Panc1 (cell line): ENCODE measurements at regions not wholly inside any gene's neighbourhood (a gene's known extent, or its start where the extent isn't known, plus 50 kb on each side); places are given as distances from the start of the nearest gene placed in this dataset.

ENCODE experiments used
- ATAC-seq: fragments of 200-7000 bp; cut with Tn5 transposase; 2 replicates; pipeline ENCODE4 v1.9.1; 2020; ENCODE audit warnings: mild to moderate bottlenecking, moderate library complexity
- BruUV-seq: library from RNA; stranded (reverse); fragments of 400-500 nt; replicated peaks from 2 replicates; lab custom pipeline; 2021; lab: Mats Ljungman, UMichigan
- CTCF ChIA-PET: fragments of 300-600 bp; sonication (Branson Sonifier 250); formaldehyde crosslinking; loops from one replicate; lab custom pipeline; 2022; ENCODE audit warnings: antibody characterized with exemption; lab: Charles Lee
- POLR2A ChIA-PET: fragments of 300-600 bp; sonication (Branson Sonifier 250); formaldehyde crosslinking; loops from one replicate; lab custom pipeline; 2022; ENCODE audit warnings: antibody characterized with exemption; lab: Charles Lee
- DNase-seq: peaks from one replicate; pipeline ENCODE4 v3.0.0-alpha.2; 2010; ENCODE audit warnings: low read depth, low spot score
- H3K27ac ChIP-seq: 2 replicates; pipeline ENCODE4 v1.5.1; 2011; ENCODE audit warnings: mild to moderate bottlenecking, low read length, inconsistent platforms
- H3K27me3 ChIP-seq: fragments of 200-500 bp; sonication (Bioruptor generic); 2 replicates; pipeline ENCODE4 v1.6.0; 2014; ENCODE audit warnings: low read length, inconsistent platforms; ENCODE audit not compliant: control insufficient read depth, insufficient read depth
- H3K36me3 ChIP-seq: fragments of 200-500 bp; sonication (Bioruptor generic); 2 replicates; pipeline ENCODE4 v1.5.1; 2014; ENCODE audit warnings: inconsistent platforms, mild to moderate bottlenecking, low read length, moderate library complexity; ENCODE audit not compliant: control insufficient read depth, insufficient read depth
- H3K4me1 ChIP-seq: 2 replicates; pipeline ENCODE4 v1.5.1; 2011; ENCODE audit warnings: inconsistent platforms, mild to moderate bottlenecking, low read length, moderate library complexity; ENCODE audit not compliant: control insufficient read depth, insufficient read depth
- H3K4me3 ChIP-seq, 2 experiments: 2 replicates each; pipeline ENCODE4 v1.5.1; 2011 to 2012; ENCODE audit warnings: low read depth in 2 of 2, low read length in 2 of 2, mild to moderate bottlenecking in 2 of 2, inconsistent platforms in 1 of 2, moderate library complexity in 1 of 2
- H3K9me3 ChIP-seq: fragments of 200-500 bp; sonication (Bioruptor generic); 2 replicates; pipeline ENCODE4 v1.5.1; 2014; ENCODE audit warnings: low read depth, mild to moderate bottlenecking, inconsistent platforms, low read length, moderate library complexity; ENCODE audit not compliant: control insufficient read depth, insufficient read depth
- CTCF ChIP-seq: fragments of 450-650 bp; IDR thresholded peaks from 2 replicates; pipeline ENCODE4 v1.5.1; 2017; ENCODE audit warnings: mild to moderate bottlenecking
- POLR2AphosphoS5 ChIP-seq: IDR thresholded peaks from 2 replicates; pipeline ENCODE4 v1.6.1; 2012; ENCODE audit warnings: mild to moderate bottlenecking, low read depth, low read length, moderate library complexity
- REST ChIP-seq, 2 experiments: IDR thresholded peaks; 2 replicates each; pipeline ENCODE4 v1.6.1; 2011 to 2012; ENCODE audit warnings: low read depth in 2 of 2, control low read depth in 1 of 2, low read length in 1 of 2, mild to moderate bottlenecking in 1 of 2, moderate library complexity in 1 of 2; ENCODE audit not compliant: insufficient read depth in 1 of 2
- SIN3A ChIP-seq: IDR thresholded peaks from 2 replicates; pipeline ENCODE4 v1.6.1; 2012; ENCODE audit warnings: low read depth, mild to moderate bottlenecking, low read length, moderate library complexity, borderline replicate concordance; ENCODE audit not compliant: insufficient read depth
- TCF7L2 ChIP-seq: IDR thresholded peaks from 2 replicates; pipeline ENCODE4 v1.6.1; 2011; ENCODE audit warnings: mild to moderate bottlenecking, low read depth, low read length, inconsistent platforms
- in situ Hi-C: cut with HindIII; loops from 2 replicates; pipeline ENCODE4 v1.10.0; 2016; ENCODE audit warnings: low sequenced_read_pairs, low pct_unique_long_range_greater_than_20kb
- intact Hi-C: fragments of 100-400 bp; cut with micrococcal nuclease; formaldehyde crosslinking; loops from one replicate; pipeline ENCODE4 v1.10.0; 2022; ENCODE audit not compliant: unreplicated experiment

- Histone ChIP-seq H3K36me3 (no peaks in the 10 kb centered on the region), H3K4me3 (no peak overlapping the region), H3K9me3 (no peaks in the 10 kb centered on the region), H3K27ac (no peak overlapping the region), H3K4me1 (no peaks in the 10 kb centered on the region), H3K27me3 (no peaks in the 10 kb centered on the region)
- ChIA-PET POLR2A (no interaction called here), CTCF (no interaction called here)
- ATAC-seq (no peak), DNase-seq (no peak)
- in situ Hi-C loops, result no loop called here
- intact Hi-C loops, result no loop called here
- TF ChIP-seq CTCF (no peak), TCF7L2 (no peak), REST (IDR thresholded peaks at IDR 0.05; ENCODE audit: insufficient read depth in 1 of 2, low read depth in 2 of 2, low read length in 1 of 2) (no peak), SIN3A (no peak), POLR2AphosphoS5 (no peak)
- no TSS peak for BruUV-seq
Measured at GRCh38 chr20:12605751-12606150, 403.0 kb upstream of the SPTLC3 start.

GRCh38 chr20:12610871-12611270 is 397.9 kb upstream of the SPTLC3 start:
- DNase-seq, result no peak
- POLR2A ChIA-PET, result no interaction called here
- Histone ChIP-seq H3K27ac (no peak overlapping the region), H3K4me1 (no peaks in the 10 kb centered on the region), H3K4me3 (no peak overlapping the region), H3K9me3 (no peaks in the 10 kb centered on the region), H3K36me3 (no peaks in the 10 kb centered on the region), H3K27me3 (no peaks in the 10 kb centered on the region)
- CTCF ChIA-PET, result no interaction called here
- ATAC-seq, result no peak
- BruUV-seq, result no TSS peak
- no peak for TF ChIP-seq TCF7L2
- TF ChIP-seq CTCF, result no peak
- no peak for TF ChIP-seq POLR2AphosphoS5
- TF ChIP-seq SIN3A, result no peak
- no peak for TF ChIP-seq REST (IDR thresholded peaks at IDR 0.05; ENCODE audit: insufficient read depth in 1 of 2, low read depth in 2 of 2, low read length in 1 of 2)
- in situ Hi-C loops, result no loop called here
- intact Hi-C loops, result no loop called here
